Right atrium auricular region (tissue), 2 donors: ENCODE measurements at regions not wholly inside any gene's neighbourhood (a gene's known extent, or its start where the extent isn't known, plus 50 kb on each side); places are given as distances from the start of the nearest gene placed in this dataset.

Experiments used
- DNase-seq: peaks from one replicate; pipeline ENCODE4 v3.0.0-alpha.2; 2019; ENCODE audit warnings: low spot score
- H3K27ac ChIP-seq, 2 donors: fragments of 200-600 bp; sonication (generic); 1 replicate in 1 of 2; 2 replicates in 1 of 2; pipeline ENCODE4 v1.5.1; 2016 to 2019
- H3K27me3 ChIP-seq, 2 donors: fragments of 200-600 bp; sonication (generic); one replicate each; pipeline versions ENCODE4 v1.5.1 to v1.6.0; 2017 to 2019
- H3K36me3 ChIP-seq: fragments of 200-600 bp; sonication (generic); one replicate; pipeline ENCODE4 v1.5.1; 2016
- H3K4me1 ChIP-seq, 2 donors: fragments of 200-600 bp; sonication (generic); one replicate each; pipeline versions ENCODE4 v1.5.1 to v1.6.0; 2017 to 2019
- H3K4me3 ChIP-seq, 2 donors: fragments of 200-600 bp; sonication (generic); 1 replicate in 1 of 2; 2 replicates in 1 of 2; pipeline ENCODE4 v1.5.1; 2017 to 2019; ENCODE audit warnings: mild to moderate bottlenecking in 1 of 2, moderate library complexity in 1 of 2
- H3K9me3 ChIP-seq, 2 donors: fragments of 200-600 bp; sonication (generic); one replicate each; pipeline ENCODE4 v1.5.1; 2019
- TF ChIP-seq, protein P1 (sequence below), 2 donors: fragments of 200-600 bp; sonication (generic); IDR thresholded peaks; one replicate each; pipeline ENCODE4 v1.5.1; 2019; ENCODE audit warnings: antibody characterized with exemption in 2 of 2

DNA sequence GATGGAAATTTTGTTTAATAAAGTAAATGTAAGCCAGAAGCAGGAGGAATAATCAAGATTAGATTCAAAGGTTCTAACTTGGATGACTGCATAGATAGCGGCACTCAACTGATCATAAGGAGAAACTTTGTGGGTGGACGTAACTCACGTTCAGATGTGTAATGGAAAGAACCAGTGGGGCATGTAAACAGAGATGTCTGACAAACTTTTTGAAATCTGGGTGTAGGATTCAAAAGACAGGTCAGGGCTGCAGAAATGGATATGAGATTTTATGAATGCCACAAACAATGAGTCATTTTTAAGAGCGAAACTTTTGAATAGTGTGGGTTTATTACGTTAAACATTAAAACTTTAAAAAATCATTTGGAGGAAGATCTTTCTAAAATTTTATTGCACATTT, 375.6 kb downstream of the GBA3 start:
- TF ChIP-seq, protein P1, sequence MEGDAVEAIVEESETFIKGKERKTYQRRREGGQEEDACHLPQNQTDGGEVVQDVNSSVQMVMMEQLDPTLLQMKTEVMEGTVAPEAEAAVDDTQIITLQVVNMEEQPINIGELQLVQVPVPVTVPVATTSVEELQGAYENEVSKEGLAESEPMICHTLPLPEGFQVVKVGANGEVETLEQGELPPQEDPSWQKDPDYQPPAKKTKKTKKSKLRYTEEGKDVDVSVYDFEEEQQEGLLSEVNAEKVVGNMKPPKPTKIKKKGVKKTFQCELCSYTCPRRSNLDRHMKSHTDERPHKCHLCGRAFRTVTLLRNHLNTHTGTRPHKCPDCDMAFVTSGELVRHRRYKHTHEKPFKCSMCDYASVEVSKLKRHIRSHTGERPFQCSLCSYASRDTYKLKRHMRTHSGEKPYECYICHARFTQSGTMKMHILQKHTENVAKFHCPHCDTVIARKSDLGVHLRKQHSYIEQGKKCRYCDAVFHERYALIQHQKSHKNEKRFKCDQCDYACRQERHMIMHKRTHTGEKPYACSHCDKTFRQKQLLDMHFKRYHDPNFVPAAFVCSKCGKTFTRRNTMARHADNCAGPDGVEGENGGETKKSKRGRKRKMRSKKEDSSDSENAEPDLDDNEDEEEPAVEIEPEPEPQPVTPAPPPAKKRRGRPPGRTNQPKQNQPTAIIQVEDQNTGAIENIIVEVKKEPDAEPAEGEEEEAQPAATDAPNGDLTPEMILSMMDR (IDR thresholded peaks at IDR 0.05) = no peak
- Histone ChIP-seq H3K4me1 (no peaks in the 10 kb centered on the region), H3K36me3 (no peaks in the 10 kb centered on the region), H3K27ac (no peak overlapping the region), H3K4me3 (no peak overlapping the region), H3K27me3 (no peaks in the 10 kb centered on the region), H3K9me3 (no peaks in the 10 kb centered on the region)
- DNase-seq = no peak

DNA sequence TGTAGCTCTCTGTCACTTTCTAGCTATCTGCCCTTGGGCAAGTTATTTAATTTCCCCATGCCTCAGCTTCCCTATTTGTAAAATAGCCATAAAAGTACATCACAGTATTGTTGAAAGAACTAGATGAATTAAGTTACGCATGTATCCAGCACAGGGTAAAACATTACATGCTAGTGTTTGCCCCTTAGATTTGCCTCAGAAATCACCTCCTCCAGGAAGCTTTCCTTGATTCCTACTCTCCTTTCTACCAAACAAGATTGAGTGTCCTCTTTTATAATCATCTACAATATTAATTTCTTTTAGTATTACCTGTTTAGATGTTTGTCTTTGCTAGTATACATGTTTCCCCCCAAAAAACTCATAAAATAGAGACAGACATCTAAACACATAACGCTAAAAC, 369.5 kb downstream of the GBA3 start:
- no peak overlapping the region for H3K4me3 ChIP-seq
- no peaks in the 10 kb centered on the region for H3K4me1 ChIP-seq
- no peak overlapping the region for H3K27ac ChIP-seq
- TF ChIP-seq, protein P1 (IDR thresholded peaks at IDR 0.05) = no peak
- H3K27me3 ChIP-seq = no peaks in the 10 kb centered on the region
- H3K36me3 ChIP-seq = no peaks in the 10 kb centered on the region
- DNase-seq = no peak
- H3K9me3 ChIP-seq = no peaks in the 10 kb centered on the region

DNA sequence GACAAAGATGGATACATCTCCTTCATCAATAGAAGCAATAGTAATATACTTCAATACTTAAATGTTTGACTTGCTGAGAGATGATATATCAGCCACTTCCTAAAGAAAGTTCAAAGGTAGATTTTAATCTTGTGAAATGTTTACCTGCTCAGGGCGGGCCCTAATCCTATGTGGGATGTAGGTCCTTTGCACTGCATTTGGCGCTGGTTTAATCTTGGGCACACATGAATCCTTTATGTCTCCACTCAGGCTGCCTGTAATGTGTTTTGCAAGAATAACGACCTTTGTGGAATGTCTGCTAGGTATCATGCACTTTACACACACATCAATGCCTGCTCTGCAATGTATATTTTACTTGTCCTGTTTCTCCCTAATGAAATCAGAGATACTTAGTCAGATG, 368.7 kb downstream of the GBA3 start:
- Histone ChIP-seq H3K27me3 (no peaks in the 10 kb centered on the region), H3K4me3 (no peak overlapping the region), H3K9me3 (no peaks in the 10 kb centered on the region)

GRCh38 chr4:23060776-23061175, 368.0 kb downstream of the GBA3 start:
- Histone ChIP-seq H3K4me3 (no peak overlapping the region), H3K9me3 (no peaks in the 10 kb centered on the region), H3K27ac (no peak overlapping the region), H3K27me3 (no peaks in the 10 kb centered on the region), H3K4me1 (no peaks in the 10 kb centered on the region), H3K36me3 (no peaks in the 10 kb centered on the region)
- no peak for DNase-seq
- TF ChIP-seq, protein P1 (IDR thresholded peaks at IDR 0.05) = no peak

More for the DNA sequence above, 368.7 kb downstream of the GBA3 start:
- Histone ChIP-seq H3K4me1 (no peaks in the 10 kb centered on the region), H3K36me3 (no peaks in the 10 kb centered on the region), H3K27ac (no peak overlapping the region)
- TF ChIP-seq, protein P1 (IDR thresholded peaks at IDR 0.05) = no peak
- DNase-seq = no peak

DNA sequence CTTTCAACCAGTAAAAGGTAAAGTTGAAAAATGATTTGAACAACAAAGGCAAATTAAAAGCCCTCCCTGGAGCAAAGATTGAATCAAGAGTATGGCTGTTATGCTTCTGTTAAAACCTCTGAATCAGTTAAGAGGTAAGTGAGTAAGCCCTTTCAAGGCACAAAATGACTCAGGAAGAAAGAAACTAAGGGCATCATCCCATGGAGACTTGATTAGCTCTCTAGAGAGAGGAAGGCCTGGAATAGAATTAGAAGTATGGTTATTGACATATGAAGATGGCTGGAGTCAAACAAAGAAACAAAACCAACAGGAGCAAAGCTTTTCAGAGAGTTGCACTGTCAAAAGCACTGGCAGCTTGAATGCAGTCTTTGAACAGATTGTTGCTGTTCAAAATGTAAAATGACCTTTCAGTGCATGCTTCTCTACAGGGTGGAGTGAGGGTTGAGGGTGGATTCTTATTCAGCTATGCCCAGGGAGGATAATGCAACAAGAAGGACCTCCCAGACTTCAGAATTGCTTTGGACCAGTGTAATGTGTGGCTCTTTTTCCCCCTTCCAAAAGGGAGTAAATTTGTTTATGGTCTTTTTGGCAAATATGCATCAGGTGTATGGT, 365.5 kb downstream of the GBA3 start:
- Histone ChIP-seq H3K27ac (no peak overlapping the region), H3K36me3 (no peaks in the 10 kb centered on the region), H3K9me3 (no peaks in the 10 kb centered on the region), H3K4me1 (no peaks in the 10 kb centered on the region), H3K4me3 (no peak overlapping the region), H3K27me3 (no peaks in the 10 kb centered on the region)
- TF ChIP-seq, protein P1 (IDR thresholded peaks at IDR 0.05) = no peak
- no peak for DNase-seq

DNA sequence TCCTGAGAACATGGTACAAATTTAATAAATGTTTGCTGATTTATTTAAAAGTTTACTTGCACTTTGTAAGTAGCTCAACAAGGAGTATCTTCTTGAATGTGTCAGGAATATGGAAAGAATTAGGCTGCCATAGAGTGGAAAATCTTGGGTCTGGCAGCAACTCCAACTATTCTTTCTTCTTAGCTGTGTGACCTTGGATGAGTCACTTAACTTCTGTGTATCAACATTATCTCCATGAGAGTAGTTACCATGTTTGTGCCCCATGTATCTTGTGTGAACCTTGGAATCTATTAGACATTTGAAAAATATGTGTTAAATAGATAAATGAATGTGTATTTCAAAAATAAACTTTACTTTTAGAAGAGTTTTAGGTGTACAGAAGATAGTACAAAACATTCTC, 348.8 kb downstream of the GBA3 start:
- H3K27me3 ChIP-seq = no peaks in the 10 kb centered on the region
- no peaks in the 10 kb centered on the region for H3K9me3 ChIP-seq
- DNase-seq = no peak
- H3K27ac ChIP-seq = no peak overlapping the region
- TF ChIP-seq, protein P1 (IDR thresholded peaks at IDR 0.05) = no peak
- no peaks in the 10 kb centered on the region for H3K4me1 ChIP-seq
- H3K36me3 ChIP-seq = no peaks in the 10 kb centered on the region
- no peak overlapping the region for H3K4me3 ChIP-seq
